ENCODE measurements at regions not wholly inside any gene's neighbourhood (a gene's known extent, or its start where the extent isn't known, plus 50 kb on each side); places are given as distances from the start of the nearest gene placed in this dataset.

DNA sequence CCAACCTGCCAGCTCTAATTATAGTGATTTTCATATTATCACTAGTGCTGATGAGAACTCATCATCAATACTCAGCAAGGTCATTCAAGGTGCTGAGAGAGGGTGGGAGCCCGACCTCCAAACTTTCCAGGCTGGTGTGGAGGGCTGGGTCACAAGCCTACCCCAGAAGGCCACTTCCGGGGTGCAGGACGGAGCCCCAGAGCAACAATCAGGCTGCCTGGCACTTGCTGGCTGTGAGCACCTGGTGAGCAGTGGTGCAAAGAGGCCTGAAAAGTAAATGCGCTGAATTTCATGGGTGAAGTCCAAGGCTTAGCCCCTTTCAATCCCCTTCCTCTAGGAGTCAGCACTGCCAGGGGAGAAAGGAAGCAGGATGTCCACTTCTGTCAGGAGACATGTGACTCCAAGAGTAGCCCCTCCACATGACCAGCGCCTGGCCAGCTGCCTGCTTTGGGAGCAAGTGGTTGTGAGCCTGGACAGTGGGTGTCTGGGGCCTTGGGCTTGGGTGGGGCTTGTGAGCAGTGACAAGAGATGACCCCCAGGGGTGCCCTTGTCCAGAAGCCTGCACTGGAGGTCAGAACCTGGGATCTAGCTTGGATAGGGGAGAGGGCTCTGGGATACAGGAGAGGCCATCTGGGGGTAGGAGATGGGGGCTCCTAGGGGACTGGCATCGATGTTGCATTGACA, 165.0 kb upstream of the TLE3 start:
- Histone ChIP-seq H2AFZ (ENCODE audit: low read length) (no peak overlapping the region), H3K4me1 (ENCODE audit: insufficient read depth, low read length, poor library complexity, severe bottlenecking) (peaks cover 65% of the 10 kb centered on the region), H3K27ac (ENCODE audit: low read depth, low read length, poor library complexity, severe bottlenecking) (peak overlapping the region; percentile 7), H3K9me2 (ENCODE audit: insufficient read depth, low read length) (no peaks in the 10 kb centered on the region), H3K9me3 (ENCODE audit: low read length) (no peaks in the 10 kb centered on the region), H4K20me1 (ENCODE audit: insufficient read depth, low read length) (no peaks in the 10 kb centered on the region), H3K4me2 (ENCODE audit: low read length) (peak overlapping the region; percentile 35), H3K36me3 (ENCODE audit: insufficient read depth, low read length) (no peaks in the 10 kb centered on the region), H3K79me2 (ENCODE audit: insufficient read depth, low read depth, low read length) (no peaks in the 10 kb centered on the region), H3K4me3 (ENCODE audit: low read depth, low read length, poor library complexity, severe bottlenecking) (no peak overlapping the region)
- peak; percentile 38 for DNase-seq (ENCODE audit: low spot score)
- TF ChIP-seq, protein P1, sequence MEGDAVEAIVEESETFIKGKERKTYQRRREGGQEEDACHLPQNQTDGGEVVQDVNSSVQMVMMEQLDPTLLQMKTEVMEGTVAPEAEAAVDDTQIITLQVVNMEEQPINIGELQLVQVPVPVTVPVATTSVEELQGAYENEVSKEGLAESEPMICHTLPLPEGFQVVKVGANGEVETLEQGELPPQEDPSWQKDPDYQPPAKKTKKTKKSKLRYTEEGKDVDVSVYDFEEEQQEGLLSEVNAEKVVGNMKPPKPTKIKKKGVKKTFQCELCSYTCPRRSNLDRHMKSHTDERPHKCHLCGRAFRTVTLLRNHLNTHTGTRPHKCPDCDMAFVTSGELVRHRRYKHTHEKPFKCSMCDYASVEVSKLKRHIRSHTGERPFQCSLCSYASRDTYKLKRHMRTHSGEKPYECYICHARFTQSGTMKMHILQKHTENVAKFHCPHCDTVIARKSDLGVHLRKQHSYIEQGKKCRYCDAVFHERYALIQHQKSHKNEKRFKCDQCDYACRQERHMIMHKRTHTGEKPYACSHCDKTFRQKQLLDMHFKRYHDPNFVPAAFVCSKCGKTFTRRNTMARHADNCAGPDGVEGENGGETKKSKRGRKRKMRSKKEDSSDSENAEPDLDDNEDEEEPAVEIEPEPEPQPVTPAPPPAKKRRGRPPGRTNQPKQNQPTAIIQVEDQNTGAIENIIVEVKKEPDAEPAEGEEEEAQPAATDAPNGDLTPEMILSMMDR (conservative IDR thresholded peaks at IDR 0.05; ENCODE audit: low read length): peak; percentile 31; the same call in 1 of the 2 replicates
- no peak for TF ChIP-seq EZH2phosphoT487 (IDR thresholded peaks at IDR 0.05; ENCODE audit: borderline replicate concordance, low read depth, low read length)
- no TSS peak for BruUV-seq (replicated peaks)
- CTCF ChIA-PET (ENCODE audit: unreplicated experiment): no interaction called here
- POLR2A ChIA-PET: no interaction called here
- intact Hi-C loops (cut with micrococcal nuclease; ENCODE audit: unreplicated experiment): loop anchor here (5.0 kb wide), 1 partner anchor 200 kb away; no protein-coding TSS in a partner anchor

- Histone ChIP-seq H3K4me2 (ENCODE audit: low read length) (0 out of 2 replicates have a peak overlapping the region, but pooled peaks have one; percentile 35), H3K27ac (ENCODE audit: low read depth, low read length, poor library complexity, severe bottlenecking) (no peak overlapping the region), H4K20me1 (ENCODE audit: insufficient read depth, low read length) (no peaks in the 10 kb centered on the region), H3K36me3 (ENCODE audit: insufficient read depth, low read length) (no peaks in the 10 kb centered on the region), H3K9me2 (ENCODE audit: insufficient read depth, low read length) (no peaks in the 10 kb centered on the region), H3K9me3 (ENCODE audit: low read length) (no peaks in the 10 kb centered on the region), H3K4me3 (ENCODE audit: low read depth, low read length, poor library complexity, severe bottlenecking) (no peak overlapping the region), H3K79me2 (ENCODE audit: insufficient read depth, low read depth, low read length) (no peaks in the 10 kb centered on the region), H2AFZ (ENCODE audit: low read length) (no peak overlapping the region), H3K4me1 (ENCODE audit: insufficient read depth, low read length, poor library complexity, severe bottlenecking) (peaks cover 71% of the 10 kb centered on the region)
- POLR2A ChIA-PET: interaction anchor here (0.6 kb wide), 1 partner anchor 17 kb away, joined by 3 read pairs; no protein-coding TSS in a partner anchor
- CTCF ChIA-PET (ENCODE audit: unreplicated experiment): interaction anchor here (0.6 kb wide), 1 partner anchor 186 kb away, joined by 5 read pairs; no protein-coding TSS in a partner anchor
- intact Hi-C loops (cut with micrococcal nuclease; ENCODE audit: unreplicated experiment): loop anchor here (5.0 kb wide), 1 partner anchor 200 kb away; no protein-coding TSS in a partner anchor
- TF ChIP-seq, protein P1 (conservative IDR thresholded peaks at IDR 0.05; ENCODE audit: low read length): no peak
- no peak for TF ChIP-seq EZH2phosphoT487 (IDR thresholded peaks at IDR 0.05; ENCODE audit: borderline replicate concordance, low read depth, low read length)
- DNase-seq (ENCODE audit: low spot score): no peak
- BruUV-seq (replicated peaks): no TSS peak
Measured at GRCh38 chr15:70262171-70262570, 164.5 kb upstream of the TLE3 start.

DNA sequence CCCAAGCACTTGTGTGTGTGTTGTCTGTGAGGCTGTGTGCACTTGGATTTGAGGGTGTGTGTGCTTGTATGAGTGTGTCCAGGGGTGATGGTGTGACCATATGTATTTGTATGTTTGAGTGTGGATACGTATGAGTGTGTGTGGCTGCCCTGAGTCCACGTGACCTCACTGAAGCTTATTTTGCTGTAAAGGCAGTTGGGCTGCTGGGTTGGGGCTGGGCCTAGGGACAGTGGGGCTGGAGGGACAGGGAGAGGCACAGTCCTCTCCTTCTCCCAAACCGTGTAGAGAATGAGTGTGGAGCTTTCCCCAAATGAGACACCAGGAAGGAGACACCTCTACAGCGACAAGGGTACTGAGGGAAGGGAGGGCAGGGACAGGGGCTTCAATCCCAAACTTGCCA, 163.4 kb upstream of the TLE3 start:
- no peak for DNase-seq (ENCODE audit: low spot score)
- H4K20me1 ChIP-seq (ENCODE audit: insufficient read depth, low read length): no peaks in the 10 kb centered on the region
- intact Hi-C loops (cut with micrococcal nuclease; ENCODE audit: unreplicated experiment): loop anchor here (5.0 kb wide), 1 partner anchor 201 kb away; no protein-coding TSS in a partner anchor
- no peak overlapping the region for H3K27ac ChIP-seq (ENCODE audit: low read depth, low read length, poor library complexity, severe bottlenecking)
- H3K4me1 ChIP-seq (ENCODE audit: insufficient read depth, low read length, poor library complexity, severe bottlenecking): peaks cover 67% of the 10 kb centered on the region
- no peak for TF ChIP-seq EZH2phosphoT487 (IDR thresholded peaks at IDR 0.05; ENCODE audit: borderline replicate concordance, low read depth, low read length)
- TF ChIP-seq, protein P1 (conservative IDR thresholded peaks at IDR 0.05; ENCODE audit: low read length): no peak
- H2AFZ ChIP-seq (ENCODE audit: low read length): no peak overlapping the region
- CTCF ChIA-PET (ENCODE audit: unreplicated experiment): no interaction called here
- no peaks in the 10 kb centered on the region for H3K9me3 ChIP-seq (ENCODE audit: low read length)
- POLR2A ChIA-PET: no interaction called here
- H3K4me3 ChIP-seq (ENCODE audit: low read depth, low read length, poor library complexity, severe bottlenecking): no peak overlapping the region
- H3K4me2 ChIP-seq (ENCODE audit: low read length): no peak overlapping the region
- no peaks in the 10 kb centered on the region for H3K79me2 ChIP-seq (ENCODE audit: insufficient read depth, low read depth, low read length)
- no peaks in the 10 kb centered on the region for H3K9me2 ChIP-seq (ENCODE audit: insufficient read depth, low read length)
- no TSS peak for BruUV-seq (replicated peaks)
- no peaks in the 10 kb centered on the region for H3K36me3 ChIP-seq (ENCODE audit: insufficient read depth, low read length)

All from OCI-LY7 (cell line).